Muscle layer of duodenum (tissue), 2 donors: ENCODE measurements at regions not wholly inside any gene's neighbourhood (a gene's known extent, or its start where the extent isn't known, plus 50 kb on each side); places are given as distances from the start of the nearest gene placed in this dataset.

Experiments
- H3K27ac ChIP-seq: one replicate; pipeline ENCODE4 v1.7.0; 2013; ENCODE audit warnings: mild to moderate bottlenecking, low read length
- H3K27me3 ChIP-seq: one replicate; pipeline ENCODE4 v1.7.0; 2013; ENCODE audit warnings: low read depth, mild to moderate bottlenecking, control low read depth, low read length
- H3K36me3 ChIP-seq, 2 donors: one replicate each; pipeline ENCODE4 v1.7.0; 2013; ENCODE audit warnings: low read length in 2 of 2, control low read depth in 1 of 2, mild to moderate bottlenecking in 1 of 2; ENCODE audit not compliant: insufficient read depth in 2 of 2, control insufficient read depth in 1 of 2
- H3K4me1 ChIP-seq, 2 donors: one replicate each; pipeline ENCODE4 v1.7.0; 2013; ENCODE audit warnings: low read length in 2 of 2, mild to moderate bottlenecking in 2 of 2, control low read depth in 1 of 2, moderate library complexity in 1 of 2; ENCODE audit not compliant: insufficient read depth in 2 of 2, control insufficient read depth in 1 of 2
- H3K4me3 ChIP-seq, 2 donors: one replicate each; pipeline ENCODE4 v1.7.0; 2013; ENCODE audit warnings: low read length in 2 of 2, low read depth in 1 of 2, mild to moderate bottlenecking in 1 of 2
- H3K9me3 ChIP-seq, 2 donors: one replicate each; pipeline ENCODE4 v1.7.0; 2013; ENCODE audit warnings: low read length in 2 of 2, control low read depth in 1 of 2, mild to moderate bottlenecking in 1 of 2; ENCODE audit not compliant: control insufficient read depth in 1 of 2
- donor health status: healthy.

- H3K27me3 ChIP-seq = no peaks in the 10 kb centered on the region
- H3K4me1 ChIP-seq = no peaks in the 10 kb centered on the region
- H3K36me3 ChIP-seq = no peaks in the 10 kb centered on the region
- H3K27ac ChIP-seq = no peak overlapping the region
- no peak overlapping the region for H3K4me3 ChIP-seq
- H3K9me3 ChIP-seq = no peaks in the 10 kb centered on the region
Measured at GRCh38 chr2:5842326-5842725, 150.1 kb downstream of the SOX11 start.

GRCh38 chr2:5845798-5846330, 153.7 kb downstream of the SOX11 start:
- H3K27ac ChIP-seq = no peak overlapping the region
- no peaks in the 10 kb centered on the region for H3K27me3 ChIP-seq
- H3K4me3 ChIP-seq = no peak overlapping the region
- H3K4me1 ChIP-seq = no peaks in the 10 kb centered on the region
- H3K9me3 ChIP-seq = no peaks in the 10 kb centered on the region
- no peaks in the 10 kb centered on the region for H3K36me3 ChIP-seq

GRCh38 chr2:5846881-5847280, 154.7 kb downstream of the SOX11 start:
- no peak overlapping the region for H3K27ac ChIP-seq
- no peak overlapping the region for H3K4me3 ChIP-seq
- no peaks in the 10 kb centered on the region for H3K4me1 ChIP-seq
- no peaks in the 10 kb centered on the region for H3K36me3 ChIP-seq
- no peaks in the 10 kb centered on the region for H3K27me3 ChIP-seq
- no peaks in the 10 kb centered on the region for H3K9me3 ChIP-seq

- H3K36me3 ChIP-seq = no peaks in the 10 kb centered on the region
- no peak overlapping the region for H3K4me3 ChIP-seq
- no peaks in the 10 kb centered on the region for H3K27me3 ChIP-seq
- no peaks in the 10 kb centered on the region for H3K9me3 ChIP-seq
- H3K27ac ChIP-seq = no peak overlapping the region
- H3K4me1 ChIP-seq = no peaks in the 10 kb centered on the region
Measured at GRCh38 chr2:5849562-5849961, 157.4 kb downstream of the SOX11 start.

- H3K4me1 ChIP-seq = no peaks in the 10 kb centered on the region
- no peak overlapping the region for H3K4me3 ChIP-seq
- no peaks in the 10 kb centered on the region for H3K36me3 ChIP-seq
- no peak overlapping the region for H3K27ac ChIP-seq
- no peaks in the 10 kb centered on the region for H3K9me3 ChIP-seq
- no peaks in the 10 kb centered on the region for H3K27me3 ChIP-seq
Measured at GRCh38 chr2:5851410-5851809, 159.2 kb downstream of the SOX11 start.

- no peaks in the 10 kb centered on the region for H3K27me3 ChIP-seq
- no peak overlapping the region for H3K4me3 ChIP-seq
- H3K9me3 ChIP-seq = peaks cover 0 to 2% of the 10 kb centered on the region in 2 donors
- no peaks in the 10 kb centered on the region for H3K36me3 ChIP-seq
- H3K4me1 ChIP-seq = no peaks in the 10 kb centered on the region
- H3K27ac ChIP-seq = no peak overlapping the region
Measured at GRCh38 chr2:5854797-5855196, 162.6 kb downstream of the SOX11 start.

- no peak overlapping the region for H3K27ac ChIP-seq
- H3K4me1 ChIP-seq = no peaks in the 10 kb centered on the region
- H3K9me3 ChIP-seq = no peaks in the 10 kb centered on the region
- H3K4me3 ChIP-seq = no peak overlapping the region
- no peaks in the 10 kb centered on the region for H3K27me3 ChIP-seq
- no peaks in the 10 kb centered on the region for H3K36me3 ChIP-seq
Measured at GRCh38 chr2:5867056-5867455, 174.9 kb downstream of the SOX11 start.

- H3K36me3 ChIP-seq = no peaks in the 10 kb centered on the region
- no peaks in the 10 kb centered on the region for H3K27me3 ChIP-seq
- no peaks in the 10 kb centered on the region for H3K4me1 ChIP-seq
- no peak overlapping the region for H3K4me3 ChIP-seq
- no peak overlapping the region for H3K27ac ChIP-seq
- H3K9me3 ChIP-seq = no peaks in the 10 kb centered on the region
Measured at GRCh38 chr2:5868931-5869330, 176.7 kb downstream of the SOX11 start.

GRCh38 chr2:5869936-5870335, 177.8 kb downstream of the SOX11 start:
- H3K27me3 ChIP-seq = no peaks in the 10 kb centered on the region
- no peak overlapping the region for H3K4me3 ChIP-seq
- H3K27ac ChIP-seq = no peak overlapping the region
- no peaks in the 10 kb centered on the region for H3K4me1 ChIP-seq
- no peaks in the 10 kb centered on the region for H3K36me3 ChIP-seq
- H3K9me3 ChIP-seq = no peaks in the 10 kb centered on the region

GRCh38 chr2:5877360-5877759, 185.2 kb downstream of the SOX11 start:
- H3K4me1 ChIP-seq = no peaks in the 10 kb centered on the region
- peaks cover 0 to 5% of the 10 kb centered on the region in 2 donors for H3K9me3 ChIP-seq
- H3K27ac ChIP-seq = no peak overlapping the region
- H3K36me3 ChIP-seq = no peaks in the 10 kb centered on the region
- H3K4me3 ChIP-seq = no peak overlapping the region
- H3K27me3 ChIP-seq = no peaks in the 10 kb centered on the region

GRCh38 chr2:5885451-5886173, 193.4 kb downstream of the SOX11 start:
- Histone ChIP-seq H3K36me3 (no peaks in the 10 kb centered on the region), H3K9me3 (peaks cover 0 to 5% of the 10 kb centered on the region in 2 donors), H3K27me3 (no peaks in the 10 kb centered on the region), H3K4me3 (no peak overlapping the region), H3K4me1 (no peaks in the 10 kb centered on the region), H3K27ac (no peak overlapping the region)

GRCh38 chr2:5886462-5886861, 194.3 kb downstream of the SOX11 start:
- Histone ChIP-seq H3K4me1 (no peaks in the 10 kb centered on the region), H3K27me3 (no peaks in the 10 kb centered on the region), H3K9me3 (peaks cover 0 to 5% of the 10 kb centered on the region in 2 donors), H3K27ac (no peak overlapping the region), H3K36me3 (no peaks in the 10 kb centered on the region), H3K4me3 (no peak overlapping the region)
